GM19025 (cell line): ENCODE measurements at regions not wholly inside any gene's neighbourhood (a gene's known extent, or its start where the extent isn't known, plus 50 kb on each side); places are given as distances from the start of the nearest gene placed in this dataset.

Experiments
- ATAC-seq: cut with Tn5 transposase; IDR thresholded peaks from one replicate; pipeline ENCODE4 v1.9.1; 2021; ENCODE audit warnings: mild to moderate bottlenecking, low read depth, moderate library complexity; ENCODE audit not compliant: unreplicated experiment

DNA sequence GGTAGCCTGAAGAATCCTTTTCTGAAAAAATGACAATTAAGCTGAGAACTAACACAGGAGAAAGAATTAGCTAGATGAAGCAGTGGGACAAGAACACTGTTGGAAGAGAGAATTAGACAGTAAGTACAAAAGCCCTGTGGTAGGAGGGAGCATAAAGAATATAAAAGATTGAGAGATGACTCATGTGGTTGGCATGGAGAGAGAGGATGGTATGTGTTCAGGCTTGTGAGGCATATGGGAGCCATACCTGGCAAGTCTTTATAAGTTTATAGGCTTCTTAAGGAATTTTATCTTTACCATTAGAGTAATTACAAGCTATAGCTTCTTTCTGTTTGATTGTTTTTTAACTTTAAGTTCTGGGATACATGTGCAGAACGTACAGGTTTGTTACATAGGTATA, 325.0 kb downstream of the ARL6IP6 start:
- no peak for ATAC-seq

DNA sequence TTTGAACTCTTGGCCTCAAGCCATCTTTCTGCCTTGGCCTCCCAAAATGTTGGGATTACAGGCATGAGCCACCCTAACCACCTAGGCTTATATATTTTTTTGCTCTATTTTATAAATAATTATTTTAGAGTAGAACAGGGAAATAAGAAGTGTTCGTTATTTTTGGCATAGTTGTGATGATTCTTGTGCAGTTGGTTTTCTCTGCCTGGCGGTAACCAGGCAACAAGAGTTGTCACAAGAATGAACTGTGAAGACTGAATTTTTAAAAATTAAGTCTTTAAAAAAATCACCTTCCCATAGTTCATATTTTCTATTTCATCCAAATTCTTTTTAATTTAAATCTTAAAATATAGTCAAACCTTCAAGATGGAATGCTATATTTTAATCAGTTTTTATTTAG, 310.2 kb downstream of the ARL6IP6 start:
- ATAC-seq, result no peak

DNA sequence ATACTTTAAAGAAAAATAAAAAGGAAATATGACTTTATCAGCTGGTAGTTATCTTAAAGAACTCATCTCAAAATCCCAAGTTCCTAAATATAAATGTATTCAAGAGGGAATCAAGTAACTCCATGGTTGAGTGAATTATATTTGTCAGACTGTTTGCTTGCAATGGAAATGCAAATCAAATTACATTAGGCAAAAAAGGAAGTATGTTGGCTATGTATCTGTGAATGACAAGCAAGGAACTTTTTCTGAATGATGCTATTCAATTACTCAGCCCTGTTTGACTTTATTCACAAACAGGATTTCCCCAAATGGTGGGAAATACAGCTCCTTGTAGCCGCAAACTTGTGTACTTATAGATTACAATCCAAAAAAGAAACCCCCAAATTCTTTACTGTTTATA, 309.1 kb downstream of the ARL6IP6 start:
- ATAC-seq, result no peak

DNA sequence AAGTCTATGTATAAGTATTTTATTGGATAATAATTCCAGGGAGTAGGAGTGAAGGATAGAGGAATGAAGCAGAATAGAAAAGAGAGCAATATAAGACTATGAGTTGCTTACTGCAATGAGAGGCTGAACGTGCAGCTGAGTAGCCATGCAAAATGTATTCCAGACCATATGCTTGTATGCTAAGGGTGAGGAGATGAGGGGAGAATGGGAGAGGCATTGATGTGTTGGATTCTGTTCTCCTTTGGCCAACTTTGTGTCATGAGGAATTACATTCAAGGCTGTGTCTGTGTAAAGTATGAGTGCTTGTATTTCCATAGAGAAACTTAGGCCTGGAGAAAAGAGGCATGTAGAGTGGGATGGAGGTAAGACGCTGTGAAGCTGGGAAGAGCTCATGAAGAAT, 301.8 kb downstream of the ARL6IP6 start:
- no peak for ATAC-seq

DNA sequence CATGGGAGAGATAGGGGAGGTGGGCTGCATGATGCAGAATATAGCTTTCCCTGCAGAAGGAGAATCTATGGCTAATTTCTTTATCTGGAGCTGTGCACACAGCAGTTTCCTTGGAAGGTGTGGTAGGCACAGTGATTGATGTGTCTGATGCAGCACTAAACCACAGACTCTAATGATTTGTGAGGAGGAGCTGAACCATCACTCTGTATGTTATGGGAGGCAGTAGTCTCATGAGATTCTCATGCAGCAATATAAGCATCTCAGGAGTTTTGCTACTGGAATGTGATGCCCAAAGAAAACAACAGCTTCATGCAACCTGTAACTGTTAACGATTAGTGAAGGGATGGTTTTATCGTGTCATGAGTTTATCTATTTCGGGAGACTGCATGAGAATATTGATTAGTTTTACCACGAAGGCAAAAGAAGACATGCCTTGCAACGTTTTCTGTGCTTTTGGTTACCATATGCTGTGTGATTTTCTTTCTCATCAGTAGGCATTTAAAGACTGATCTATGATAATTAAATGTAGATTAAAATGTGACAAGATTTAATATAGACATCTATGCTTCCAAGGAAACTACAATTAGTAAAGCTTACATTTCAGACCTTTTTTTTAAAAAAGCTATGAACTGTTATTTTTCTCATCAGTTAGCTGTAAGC, 286.8 kb downstream of the ARL6IP6 start:
- no peak for ATAC-seq

DNA sequence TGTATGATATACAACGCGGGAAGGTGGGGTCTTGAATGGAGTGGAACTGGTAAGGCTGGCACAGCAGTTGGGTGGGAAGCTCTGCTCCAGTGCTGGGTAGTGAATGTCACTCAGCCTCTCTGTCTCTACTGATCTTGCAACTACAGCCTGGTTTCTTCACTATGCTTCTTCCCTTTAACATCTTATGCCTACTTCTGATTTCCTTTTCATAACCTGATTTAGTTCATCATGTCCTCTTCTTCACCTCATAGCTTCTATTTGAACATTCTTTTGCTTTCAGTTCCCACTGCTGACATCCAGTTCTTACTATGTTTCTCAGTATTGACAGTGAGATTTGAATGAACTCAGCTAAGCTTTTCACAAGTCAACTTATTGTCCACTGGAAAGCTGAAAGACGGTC, 286.2 kb downstream of the ARL6IP6 start:
- no peak for ATAC-seq

DNA sequence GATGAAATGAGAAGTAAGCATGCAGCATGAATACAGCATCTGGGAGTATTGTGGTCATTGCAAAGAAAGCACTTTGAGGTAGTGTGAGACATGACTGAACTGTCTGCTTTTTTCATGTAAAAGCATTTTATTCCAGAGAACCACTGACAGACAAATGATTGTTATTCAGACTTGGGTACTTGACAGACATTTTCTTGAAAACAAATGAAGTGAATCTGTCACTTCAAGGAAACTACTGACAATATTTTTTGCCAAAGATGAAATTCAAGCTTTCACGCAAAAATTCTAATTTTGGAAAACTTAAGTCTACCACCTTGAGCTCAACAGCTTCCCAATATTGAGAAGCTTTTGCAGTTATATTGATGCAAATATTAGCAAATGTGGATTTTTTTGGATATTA, 255.7 kb downstream of the ARL6IP6 start:
- no peak for ATAC-seq

DNA sequence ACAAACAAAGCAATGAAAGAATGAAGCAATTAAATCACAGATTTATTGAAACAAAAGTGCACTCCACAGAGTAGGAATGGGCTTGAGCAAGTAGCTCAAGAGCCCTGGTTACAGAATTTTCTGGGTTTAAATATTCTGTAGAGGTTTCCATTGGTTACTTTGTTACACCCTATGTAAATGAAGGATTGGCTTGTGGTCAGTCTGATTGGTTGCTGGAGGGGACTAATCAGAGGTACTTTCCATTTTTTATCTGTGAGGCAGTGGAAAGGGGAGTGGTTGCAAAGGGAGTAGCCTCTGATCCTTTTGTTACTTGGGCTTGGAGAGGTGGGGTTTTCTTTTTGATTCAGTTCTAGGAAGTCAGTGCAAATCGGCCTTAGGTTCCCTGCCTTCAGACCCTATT, 253.3 kb downstream of the ARL6IP6 start:
- ATAC-seq, result no peak

DNA sequence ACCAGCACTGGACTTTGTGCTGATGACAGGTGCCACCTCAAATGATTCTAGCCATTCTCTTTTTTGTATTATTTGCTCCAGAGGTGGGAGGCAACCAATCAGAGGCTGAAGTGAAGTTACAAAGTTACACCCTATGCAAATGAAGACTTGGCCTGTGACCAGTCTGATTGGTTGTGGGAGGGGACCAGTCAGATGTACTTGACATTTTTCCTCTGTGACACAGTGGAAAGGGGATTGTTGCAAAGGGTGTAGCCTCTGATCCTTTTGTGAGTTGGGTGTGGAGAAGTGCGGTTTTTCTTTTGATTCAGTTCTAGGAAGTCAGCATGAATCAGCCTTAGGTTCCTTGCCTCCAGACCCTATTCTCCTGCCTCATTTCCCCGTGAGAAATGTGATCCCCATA, 244.0 kb downstream of the ARL6IP6 start:
- ATAC-seq, result no peak

DNA sequence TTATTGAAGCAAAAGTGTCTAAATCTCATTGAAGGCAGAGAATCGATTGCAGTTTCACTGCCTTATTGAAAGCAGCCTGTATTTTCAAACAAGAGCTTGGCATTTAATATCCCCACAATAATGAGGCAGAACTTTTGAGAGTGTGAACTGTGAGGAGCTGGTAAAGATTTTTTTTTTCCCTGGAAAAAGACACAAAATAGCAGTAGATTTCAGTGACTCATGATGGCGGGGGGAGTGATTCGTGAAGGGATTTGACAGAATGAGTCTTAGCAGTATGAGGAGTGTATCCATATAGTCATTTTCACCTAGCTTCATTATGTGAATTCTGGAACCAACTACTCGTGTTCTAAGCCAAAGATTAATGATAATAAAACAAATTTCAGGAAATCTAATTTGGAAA, 242.9 kb downstream of the ARL6IP6 start:
- no peak for ATAC-seq

DNA sequence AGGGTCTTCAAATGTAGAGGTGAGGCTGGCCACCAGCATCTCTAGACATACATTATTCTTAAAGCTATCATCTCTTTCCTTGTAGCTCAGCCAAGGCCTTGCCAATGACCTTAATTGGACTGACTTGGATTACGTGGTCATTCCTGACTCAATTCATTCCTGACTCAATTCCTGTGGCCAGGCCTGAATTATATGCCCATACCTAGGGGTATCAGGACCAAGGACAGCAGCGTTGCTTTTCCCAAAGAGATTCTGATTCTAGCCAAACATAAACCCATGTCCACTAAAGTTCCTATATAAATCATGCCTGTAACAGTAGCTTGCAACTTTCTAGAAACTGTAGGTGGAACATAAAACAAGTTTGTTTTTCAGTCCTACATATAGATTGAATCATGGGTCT, 231.7 kb downstream of the ARL6IP6 start:
- no peak for ATAC-seq

DNA sequence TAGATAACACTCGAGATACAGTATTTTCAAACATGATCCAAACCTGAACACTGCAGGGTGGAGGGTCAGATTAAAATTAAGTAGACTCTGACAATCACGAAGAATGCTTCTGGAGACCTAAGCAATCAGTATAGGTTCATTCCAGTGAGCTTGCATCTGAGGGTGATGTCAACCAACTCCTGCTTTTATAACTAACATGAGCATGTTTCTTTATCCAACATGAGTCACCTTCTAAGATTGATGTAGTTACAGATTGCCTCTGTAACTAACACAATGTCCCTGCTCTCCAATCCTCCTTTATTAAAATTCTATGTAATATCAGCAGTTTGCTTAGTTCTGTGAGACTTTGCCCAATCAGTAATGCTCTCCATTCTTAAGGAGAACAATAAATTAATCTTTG, 225.7 kb downstream of the ARL6IP6 start:
- ATAC-seq, result no peak

DNA sequence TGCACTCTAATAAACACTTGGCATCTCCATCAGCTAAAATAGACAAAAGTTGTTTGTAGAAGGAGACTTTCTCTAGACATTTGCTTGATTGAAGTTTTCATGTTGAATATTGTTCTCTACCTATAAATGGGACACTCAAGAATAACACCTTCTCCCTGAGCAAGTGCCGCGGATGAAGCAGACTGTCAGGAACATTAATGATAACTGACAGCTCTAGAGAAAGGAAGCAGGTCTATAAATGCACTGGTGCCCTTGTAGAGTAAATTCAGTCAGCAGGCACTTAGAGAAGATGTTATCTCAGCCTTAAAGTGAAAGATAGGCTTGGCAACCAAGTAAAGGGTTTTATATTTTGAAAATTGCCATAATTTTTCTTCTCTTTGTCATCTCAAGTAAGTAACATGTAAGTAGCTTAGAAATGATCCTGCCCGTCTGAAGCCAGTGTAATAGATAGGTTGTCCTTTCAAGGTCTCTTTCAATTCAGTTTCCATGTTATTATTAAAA, 224.6 kb downstream of the ARL6IP6 start:
- no peak for ATAC-seq

DNA sequence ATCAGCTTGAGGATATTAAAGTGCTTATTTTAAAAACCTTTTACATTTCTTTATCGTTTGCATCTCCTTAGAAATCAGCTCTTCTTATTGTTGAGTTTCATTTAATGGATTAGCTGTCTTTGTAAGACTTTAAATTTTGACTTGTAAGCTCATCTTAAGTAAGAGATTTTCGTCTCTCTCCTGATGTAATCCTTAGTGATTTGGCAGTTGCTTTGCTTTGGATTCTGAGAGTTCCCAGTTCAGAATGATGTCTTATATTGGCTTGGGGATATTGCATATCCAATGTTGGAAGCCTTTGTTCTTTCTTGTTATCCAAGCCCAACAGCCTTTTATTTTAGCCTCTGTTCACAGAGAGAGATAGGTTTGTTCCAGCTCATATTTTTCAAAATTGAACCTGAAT, 212.1 kb downstream of the ARL6IP6 start:
- ATAC-seq, result no peak

DNA sequence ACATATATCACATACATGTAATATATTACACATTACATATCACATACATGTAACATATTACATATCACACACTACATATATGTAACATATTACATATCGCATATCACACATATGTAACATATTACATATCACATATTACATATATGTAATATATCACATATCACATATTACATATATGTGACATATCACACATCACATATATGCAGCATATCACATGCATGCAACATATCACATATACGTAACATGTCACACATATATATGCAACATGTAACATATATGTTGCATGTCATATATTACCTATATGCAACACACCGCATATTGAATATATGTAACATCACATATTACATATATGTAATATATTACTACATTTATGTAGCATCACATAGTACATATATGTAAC, 211.2 kb downstream of the ARL6IP6 start:
- no peak for ATAC-seq

DNA sequence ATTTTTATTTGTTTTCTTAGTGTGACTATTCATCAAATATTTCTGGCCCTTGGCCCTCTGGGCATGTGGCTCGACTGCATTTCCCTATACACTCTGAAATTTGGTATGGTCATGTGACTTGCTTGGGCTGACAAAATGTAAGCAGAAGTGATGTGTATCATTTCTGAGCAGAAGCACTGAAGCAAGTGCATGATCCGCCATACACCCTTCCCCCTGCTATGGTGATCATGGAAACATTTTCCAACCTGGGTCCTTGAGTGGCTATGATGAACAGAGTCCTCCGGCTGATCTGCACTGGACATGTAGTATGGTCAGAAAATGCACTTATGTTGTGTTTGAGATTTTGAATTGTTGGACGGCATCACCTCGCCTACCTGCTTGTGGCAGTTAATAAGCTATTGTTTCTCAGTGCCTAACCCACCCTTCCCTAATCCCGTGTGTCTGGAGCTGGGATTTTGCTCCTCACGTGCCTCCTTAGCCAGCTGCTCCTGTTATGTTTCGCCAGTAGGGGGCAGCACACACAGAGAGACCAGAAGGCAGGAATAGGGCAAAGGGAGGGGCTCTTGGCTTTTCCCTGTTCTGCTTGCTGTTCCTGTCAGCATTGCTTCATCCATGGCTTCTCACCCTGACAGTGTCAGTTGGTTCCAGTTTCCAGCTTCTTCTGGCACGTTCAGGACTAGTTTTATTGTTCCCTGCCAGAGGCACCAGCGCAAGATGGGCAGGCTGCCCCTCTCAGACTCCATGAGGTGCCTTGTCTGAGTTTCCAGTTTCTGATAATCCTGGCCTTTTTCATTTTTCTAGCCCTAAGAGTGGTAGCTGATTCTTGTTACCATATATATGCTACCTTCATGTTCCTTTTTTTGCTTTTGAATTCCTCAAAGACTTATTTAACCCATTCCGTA, 207.4 kb downstream of the ARL6IP6 start:
- ATAC-seq, result peak; percentile 65

DNA sequence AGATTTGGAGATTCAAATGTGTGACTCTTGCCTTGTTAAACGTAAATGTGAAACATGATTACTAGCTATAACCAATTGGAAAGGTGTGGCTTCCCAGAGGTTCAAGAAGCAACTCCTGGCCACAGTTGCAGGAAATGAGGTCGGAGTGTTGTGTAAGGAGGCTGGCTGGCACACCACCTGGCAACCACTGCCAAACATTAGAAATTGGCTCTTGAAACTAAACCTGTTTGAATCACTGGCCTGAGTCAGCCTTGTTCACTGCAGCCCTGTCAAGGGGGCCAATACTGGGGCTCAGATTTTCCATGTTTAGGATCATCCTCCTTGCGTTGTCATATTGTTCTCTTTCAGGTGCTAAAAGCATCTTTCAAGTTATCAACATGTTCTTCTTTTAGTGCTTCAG, 206.3 kb downstream of the ARL6IP6 start:
- ATAC-seq, result no peak

DNA sequence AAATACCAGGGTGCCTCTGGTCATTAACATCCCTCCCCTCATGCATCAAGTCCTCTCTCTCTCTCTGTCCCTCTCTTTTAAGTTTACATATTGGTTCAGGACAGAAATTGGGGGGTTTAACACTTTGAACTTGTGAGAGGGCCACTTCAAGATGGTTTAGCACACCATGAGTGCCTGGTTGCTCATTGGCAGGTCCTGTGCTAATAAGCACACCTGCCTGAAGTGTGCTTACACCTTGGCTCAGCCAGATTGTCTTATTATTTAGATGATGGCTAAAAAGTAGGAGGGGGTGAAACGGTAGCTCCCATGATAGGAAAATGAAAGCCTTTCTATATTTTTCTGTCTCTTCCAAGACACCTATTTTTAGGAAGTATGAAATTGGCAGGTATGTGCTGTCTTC, 205.8 kb downstream of the ARL6IP6 start:
- ATAC-seq, result no peak

DNA sequence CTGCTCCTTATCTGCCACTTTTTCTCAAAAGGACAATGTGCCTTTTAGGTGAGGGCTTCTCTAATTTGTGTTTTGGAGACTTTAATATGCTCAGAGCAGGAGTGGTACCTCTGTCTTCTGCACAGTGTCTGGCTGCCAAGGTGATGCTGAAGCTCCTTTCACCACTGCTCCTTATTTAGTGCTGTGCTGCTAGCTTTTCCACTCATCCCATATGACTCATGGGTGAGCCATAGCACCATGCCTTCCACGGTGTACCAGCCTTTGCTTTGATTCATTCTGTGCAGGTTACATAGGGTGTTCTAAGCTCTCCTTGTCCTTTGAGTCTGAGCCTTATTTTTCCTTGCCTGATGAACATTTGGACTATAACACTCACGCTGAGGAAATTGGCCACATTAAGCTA, 202.4 kb downstream of the ARL6IP6 start:
- no peak for ATAC-seq

DNA sequence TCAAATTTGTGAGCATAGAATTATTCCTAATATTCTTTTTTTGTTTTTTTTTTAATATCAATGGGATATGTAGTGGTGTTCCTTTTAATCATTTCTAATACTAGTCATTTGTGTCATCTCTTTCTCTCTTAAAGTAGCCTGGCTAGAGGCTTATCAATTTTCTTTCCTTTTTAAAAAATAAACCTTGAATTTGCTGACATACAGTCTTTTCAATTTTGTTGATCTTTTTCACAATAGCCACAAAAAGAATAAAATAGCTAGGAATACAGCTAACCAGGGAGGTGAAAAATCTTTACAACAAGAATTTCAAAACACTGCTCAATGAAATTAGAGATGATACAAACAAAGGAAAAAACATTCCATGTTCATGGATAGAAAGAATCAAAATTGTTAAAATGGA, 192.6 kb downstream of the ARL6IP6 start:
- ATAC-seq, result no peak

DNA sequence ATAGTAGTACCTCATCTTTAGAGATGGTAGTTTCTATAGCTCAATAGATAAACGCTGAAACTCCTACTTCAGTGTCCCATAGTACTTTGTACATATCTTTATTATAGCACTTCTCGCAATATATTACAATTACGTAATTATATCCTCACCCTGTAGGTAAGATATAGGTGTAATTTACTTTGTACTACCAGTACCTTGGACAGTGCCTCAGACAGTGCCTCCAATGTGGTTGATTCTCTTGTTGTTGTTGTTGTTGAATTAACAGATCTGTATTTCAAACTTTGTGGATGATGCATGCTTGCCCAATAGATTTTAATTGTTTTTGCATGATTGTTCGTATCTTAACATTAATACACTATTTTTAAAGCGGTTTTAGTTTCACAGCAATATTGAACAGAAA, 188.6 kb downstream of the ARL6IP6 start:
- no peak for ATAC-seq

DNA sequence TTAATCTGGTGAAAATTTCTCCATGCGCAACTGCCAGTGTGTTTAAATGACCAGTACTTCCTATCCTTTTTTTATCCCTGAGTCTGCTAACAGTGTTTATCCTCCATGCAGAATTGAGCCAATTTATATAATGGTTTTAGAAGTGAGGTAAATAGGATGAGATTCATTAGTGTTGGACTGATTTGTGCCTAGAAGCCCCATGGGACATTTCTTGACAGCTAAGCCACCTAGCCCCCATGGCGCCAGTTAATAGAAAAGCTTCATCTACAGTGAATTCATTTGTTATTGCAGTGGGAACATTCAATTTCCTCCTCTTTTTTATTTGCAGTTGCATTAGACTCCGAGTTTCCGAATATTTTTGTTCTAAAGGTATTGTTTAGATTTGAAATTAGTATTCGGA, 175.6 kb downstream of the ARL6IP6 start:
- no peak for ATAC-seq
